ENCODE measurements at regions not wholly inside any gene's neighbourhood (a gene's known extent, or its start where the extent isn't known, plus 50 kb on each side); places are given as distances from the start of the nearest gene placed in this dataset.

GRCh38 chr18:25669741-25670140 lies 317.8 kb upstream of the ZNF521 start:
- no peak for TF ChIP-seq EP300 (IDR thresholded peaks at IDR 0.05; ENCODE audit: low read depth)
- no peak for TF ChIP-seq CTCF (IDR thresholded peaks at IDR 0.05)
- TF ChIP-seq POLR2AphosphoS5 (IDR thresholded peaks at IDR 0.05): no peak
- no peak for TF ChIP-seq POLR2A (IDR thresholded peaks at IDR 0.05)

Data from transverse colon (tissue), 4 donors.